ENCODE measurements at regions not wholly inside any gene's neighbourhood (a gene's known extent, or its start where the extent isn't known, plus 50 kb on each side); places are given as distances from the start of the nearest gene placed in this dataset.

DNA sequence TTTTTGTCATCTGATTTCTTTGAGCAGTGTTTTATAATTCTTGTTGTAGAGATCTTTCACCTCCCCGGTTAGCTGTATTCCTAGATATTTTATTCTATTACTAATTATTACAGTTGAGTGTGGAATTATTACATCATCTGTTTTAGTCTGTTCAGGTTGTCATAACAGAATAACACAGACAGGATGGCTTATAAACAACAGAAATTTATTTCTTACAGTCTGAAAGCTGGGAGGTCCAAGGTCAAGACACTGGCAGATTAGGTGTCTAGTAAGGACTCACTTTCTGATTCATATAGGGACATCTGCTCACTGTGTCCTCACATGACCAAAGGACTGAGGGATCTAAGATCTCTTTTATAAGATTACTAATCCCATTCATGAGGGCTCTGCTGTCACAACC lies 121.3 kb upstream of the THBS1 start:
- H3K9ac ChIP-seq (ENCODE audit: insufficient read depth, low read length, poor library complexity, severe bottlenecking): no peak overlapping the region
- DNase-seq: peak in 2 of 3 donors; percentile 59 to 66
- no peaks in the 10 kb centered on the region for H3K27me3 ChIP-seq (ENCODE audit: control insufficient read depth in 2 of 2, insufficient read depth in 2 of 2, low read length in 2 of 2)
- no peaks in the 10 kb centered on the region for H3K36me3 ChIP-seq (replicated peaks in 1 of 2; ENCODE audit: control insufficient read depth in 1 of 2, insufficient read depth in 2 of 2, low read length in 2 of 2)
- H3K79me2 ChIP-seq (ENCODE audit: insufficient read depth, low read length): no peaks in the 10 kb centered on the region
- no peaks in the 10 kb centered on the region for H4K20me1 ChIP-seq (ENCODE audit: insufficient read depth, low read length)
- H3K27ac Mint-ChIP-seq: no peak overlapping the region
- no peak overlapping the region for H2AFZ ChIP-seq (ENCODE audit: insufficient read depth, low read depth, low read length, poor library complexity, severe bottlenecking)
- no peak overlapping the region for H3K4me2 ChIP-seq (replicated peaks; ENCODE audit: extremely low read depth, low read length, poor library complexity, severe bottlenecking)
- H3K27ac ChIP-seq (ENCODE audit: low read depth in 1 of 2, low read length in 2 of 2): no peak overlapping the region
- no peak overlapping the region for H3K4me3 Mint-ChIP-seq
- no peaks in the 10 kb centered on the region for H3K9me3 ChIP-seq (replicated peaks in 1 of 2; ENCODE audit: control insufficient read depth in 1 of 2, insufficient read depth in 1 of 2, low read length in 2 of 2)
- H3K27me3 Mint-ChIP-seq (ENCODE audit: low read depth in 3 of 3): peaks cover 0 to 3% (median 0%) of the 10 kb centered on the region in 3 donors
- peaks cover 0 to 8% (median 0%) of the 10 kb centered on the region in 7 donors for H3K9me3 Mint-ChIP-seq
- peaks cover 26% of the 10 kb centered on the region for H3K4me1 Mint-ChIP-seq
- no peak overlapping the region for H3K4me3 ChIP-seq (replicated peaks in 1 of 3; ENCODE audit: low read depth in 2 of 3, low read length in 3 of 3)
- peaks cover 4 to 5% of the 10 kb centered on the region in 2 donors for H3K4me1 ChIP-seq (ENCODE audit: control insufficient read depth in 1 of 2, insufficient read depth in 2 of 2, low read length in 2 of 2)
- TF ChIP-seq, protein P1, sequence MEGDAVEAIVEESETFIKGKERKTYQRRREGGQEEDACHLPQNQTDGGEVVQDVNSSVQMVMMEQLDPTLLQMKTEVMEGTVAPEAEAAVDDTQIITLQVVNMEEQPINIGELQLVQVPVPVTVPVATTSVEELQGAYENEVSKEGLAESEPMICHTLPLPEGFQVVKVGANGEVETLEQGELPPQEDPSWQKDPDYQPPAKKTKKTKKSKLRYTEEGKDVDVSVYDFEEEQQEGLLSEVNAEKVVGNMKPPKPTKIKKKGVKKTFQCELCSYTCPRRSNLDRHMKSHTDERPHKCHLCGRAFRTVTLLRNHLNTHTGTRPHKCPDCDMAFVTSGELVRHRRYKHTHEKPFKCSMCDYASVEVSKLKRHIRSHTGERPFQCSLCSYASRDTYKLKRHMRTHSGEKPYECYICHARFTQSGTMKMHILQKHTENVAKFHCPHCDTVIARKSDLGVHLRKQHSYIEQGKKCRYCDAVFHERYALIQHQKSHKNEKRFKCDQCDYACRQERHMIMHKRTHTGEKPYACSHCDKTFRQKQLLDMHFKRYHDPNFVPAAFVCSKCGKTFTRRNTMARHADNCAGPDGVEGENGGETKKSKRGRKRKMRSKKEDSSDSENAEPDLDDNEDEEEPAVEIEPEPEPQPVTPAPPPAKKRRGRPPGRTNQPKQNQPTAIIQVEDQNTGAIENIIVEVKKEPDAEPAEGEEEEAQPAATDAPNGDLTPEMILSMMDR (IDR thresholded peaks at IDR 0.05): no peak
- H3K36me3 Mint-ChIP-seq: peaks cover 0 to 7% of the 10 kb centered on the region in 2 donors
- intact Hi-C loops (cut with micrococcal nuclease): no loop called here
- no CpG with 5 or more reads among the region's 1 CpG for WGBS (ENCODE audit: insufficient coverage)

DNA sequence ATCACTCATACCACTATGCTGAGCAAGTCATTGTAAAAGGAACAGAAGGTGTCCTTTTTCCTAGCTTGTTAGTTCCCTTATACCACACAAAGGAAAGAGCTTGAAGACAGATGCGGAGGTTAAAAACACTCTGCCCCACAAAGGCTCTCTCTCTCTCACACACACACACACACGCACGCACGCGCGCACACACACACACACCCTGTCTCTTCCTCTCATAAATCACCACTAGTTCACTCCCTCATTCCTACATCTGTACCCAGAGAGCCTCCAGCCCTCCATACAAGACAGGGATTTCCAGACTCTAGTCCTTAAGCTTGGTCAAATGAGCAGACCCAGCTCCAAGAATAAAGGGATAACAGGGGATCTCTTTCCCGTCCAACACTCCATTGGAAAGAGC lies 120.1 kb upstream of the THBS1 start:
- H3K9ac ChIP-seq (ENCODE audit: insufficient read depth, low read length, poor library complexity, severe bottlenecking): no peak overlapping the region
- no peak for DNase-seq
- H3K9me3 ChIP-seq (replicated peaks in 1 of 2; ENCODE audit: control insufficient read depth in 1 of 2, insufficient read depth in 1 of 2, low read length in 2 of 2): peaks cover 0 to 3% of the 10 kb centered on the region in 2 donors
- 70% methylated on average over 4 of the region's 7 CpGs for WGBS (ENCODE audit: insufficient coverage)
- peaks cover 0 to 3% of the 10 kb centered on the region in 2 donors for H3K36me3 Mint-ChIP-seq
- no peaks in the 10 kb centered on the region for H3K79me2 ChIP-seq (ENCODE audit: insufficient read depth, low read length)
- intact Hi-C loops (cut with micrococcal nuclease): loop anchor here (10.0 kb wide), 2 partner anchors 46 to 114 kb away; no protein-coding TSS in a partner anchor
- H3K4me1 Mint-ChIP-seq: peaks cover 16% of the 10 kb centered on the region
- no peak overlapping the region for H3K4me3 Mint-ChIP-seq
- TF ChIP-seq, protein P1 (IDR thresholded peaks at IDR 0.05): no peak
- no peak overlapping the region for H3K4me3 ChIP-seq (replicated peaks in 1 of 3; ENCODE audit: low read depth in 2 of 3, low read length in 3 of 3)
- peaks cover 0 to 3% (median 0%) of the 10 kb centered on the region in 3 donors for H3K27me3 Mint-ChIP-seq (ENCODE audit: low read depth in 3 of 3)
- no peaks in the 10 kb centered on the region for H3K4me1 ChIP-seq (ENCODE audit: control insufficient read depth in 1 of 2, insufficient read depth in 2 of 2, low read length in 2 of 2)
- no peaks in the 10 kb centered on the region for H3K36me3 ChIP-seq (replicated peaks in 1 of 2; ENCODE audit: control insufficient read depth in 1 of 2, insufficient read depth in 2 of 2, low read length in 2 of 2)
- no peaks in the 10 kb centered on the region for H4K20me1 ChIP-seq (ENCODE audit: insufficient read depth, low read length)
- no peak overlapping the region for H3K4me2 ChIP-seq (replicated peaks; ENCODE audit: extremely low read depth, low read length, poor library complexity, severe bottlenecking)
- H3K27ac ChIP-seq (ENCODE audit: low read depth in 1 of 2, low read length in 2 of 2): no peak overlapping the region
- peaks cover 0 to 8% (median 0%) of the 10 kb centered on the region in 7 donors for H3K9me3 Mint-ChIP-seq
- H2AFZ ChIP-seq (ENCODE audit: insufficient read depth, low read depth, low read length, poor library complexity, severe bottlenecking): no peak overlapping the region
- peak overlapping the region in 1 of 7 donors; percentile 5 for H3K27ac Mint-ChIP-seq
- H3K27me3 ChIP-seq (ENCODE audit: control insufficient read depth in 2 of 2, insufficient read depth in 2 of 2, low read length in 2 of 2): no peaks in the 10 kb centered on the region
